Common myeloid progenitor, CD34-positive (primary cell): ENCODE measurements at regions not wholly inside any gene's neighbourhood (a gene's known extent, or its start where the extent isn't known, plus 50 kb on each side); places are given as distances from the start of the nearest gene placed in this dataset.

Experiments
- CTCF ChIA-PET: fragments of 350-600 bp; sonication (Branson Sonifier 250); formaldehyde crosslinking; loops from one replicate; lab custom pipeline; 2021; ENCODE audit warnings: antibody characterized with exemption; lab: Charles Lee
- POLR2A ChIA-PET: fragments of 350-600 bp; sonication (Branson Sonifier 250); formaldehyde crosslinking; loops from one replicate; lab custom pipeline; 2021; ENCODE audit warnings: antibody characterized with exemption; lab: Charles Lee
- DNase-seq, 3 donors: peaks; one replicate each; pipeline versions ENCODE4 v3.0.0 to v3.0.0-alpha.2; 2013
- H3K27ac ChIP-seq, 2 experiments: 1 replicate in 1 of 2; 2 replicates in 1 of 2; pipeline ENCODE4 v1.7.0; 2013; ENCODE audit warnings: inconsistent platforms in 2 of 2, low read length in 2 of 2, mild to moderate bottlenecking in 2 of 2, low read depth in 1 of 2, moderate library complexity in 1 of 2; ENCODE audit not compliant: severe bottlenecking in 2 of 2, insufficient read depth in 1 of 2, poor library complexity in 1 of 2
- H3K27me3 ChIP-seq, 5 experiments: replicated peaks in 2 of 5; 1 replicate in 3 of 5; 2 replicates in 2 of 5; pipeline versions ENCODE4 v1.6.1 to v1.7.0; 2013; ENCODE audit warnings: low read length in 4 of 5, mild to moderate bottlenecking in 2 of 5, moderate library complexity in 2 of 5, inconsistent platforms in 1 of 5; ENCODE audit not compliant: insufficient read depth in 5 of 5, control insufficient read depth in 4 of 5
- H3K36me3 ChIP-seq, 4 experiments: 1 replicate in 2 of 4; 2 replicates in 2 of 4; pipeline versions ENCODE4 v1.6.1 to v1.7.0; 2013; ENCODE audit warnings: low read length in 3 of 4, control low read depth in 1 of 4, mild to moderate bottlenecking in 1 of 4; ENCODE audit not compliant: control insufficient read depth in 4 of 4, insufficient read depth in 4 of 4
- H3K4me1 ChIP-seq, 4 experiments: 1 replicate in 3 of 4; 2 replicates in 1 of 4; pipeline versions ENCODE4 v1.6.1 to v1.7.1; 2013; ENCODE audit warnings: low read length in 3 of 4, mild to moderate bottlenecking in 3 of 4, control low read depth in 1 of 4, inconsistent platforms in 1 of 4, moderate library complexity in 1 of 4; ENCODE audit not compliant: control insufficient read depth in 4 of 4, insufficient read depth in 4 of 4; ENCODE audit errors: control extremely low read depth in 1 of 4
- H3K4me3 ChIP-seq, 7 experiments: 1 replicate in 4 of 7; 2 replicates in 3 of 7; pipeline versions ENCODE4 v1.5.1 to v1.7.0; 2013; ENCODE audit warnings: mild to moderate bottlenecking in 7 of 7, low read length in 6 of 7, moderate library complexity in 6 of 7, inconsistent platforms in 2 of 7, low read depth in 2 of 7, control low read depth in 1 of 7; ENCODE audit not compliant: insufficient read depth in 4 of 7, control insufficient read depth in 1 of 7; ENCODE audit errors: extremely low read depth in 1 of 7
- H3K9me3 ChIP-seq, 5 experiments: 1 replicate in 4 of 5; 2 replicates in 1 of 5; pipeline versions ENCODE4 v1.6.1 to v1.7.1; 2013; ENCODE audit warnings: low read length in 4 of 5, mild to moderate bottlenecking in 2 of 5, inconsistent platforms in 1 of 5, low read depth in 1 of 5, moderate library complexity in 1 of 5; ENCODE audit not compliant: control insufficient read depth in 4 of 5, insufficient read depth in 2 of 5; ENCODE audit errors: control extremely low read depth in 1 of 5
- WGBS: methylation state at CpG from one replicate; pipeline ENCODE4 v1.1.5; 2013; ENCODE audit not compliant: insufficient coverage; 5-methylcytosine and 5-hydroxymethylcytosine counted together

- WGBS = 100% methylated on average over 3 of the region's 4 CpGs
- ChIA-PET CTCF (no interaction called here), POLR2A (no interaction called here)
Observed at GRCh38 chr7:25402532-25402931, 174.2 kb upstream of the NPVF start.

GRCh38 chr7:25405736-25406135, 177.4 kb upstream of the NPVF start:
- Histone ChIP-seq H3K36me3 (no peaks in the 10 kb centered on the region), H3K4me1 (no peaks in the 10 kb centered on the region), H3K4me3 (no peak overlapping the region), H3K9me3 (no peaks in the 10 kb centered on the region), H3K27ac (no peak overlapping the region), H3K27me3 (peaks cover 0 to 5% (median 0%) of the 10 kb centered on the region in 5 experiments)
- 96% methylated on average over 2 of the region's 5 CpGs for WGBS
- no peak for DNase-seq
- POLR2A ChIA-PET = no interaction called here
- CTCF ChIA-PET = no interaction called here

More at GRCh38 chr7:25402532-25402931, 174.2 kb upstream of the NPVF start:
- Histone ChIP-seq H3K9me3 (no peaks in the 10 kb centered on the region), H3K27ac (no peak overlapping the region), H3K4me1 (no peaks in the 10 kb centered on the region), H3K36me3 (no peaks in the 10 kb centered on the region), H3K4me3 (no peak overlapping the region), H3K27me3 (peaks cover 0 to 5% (median 0%) of the 10 kb centered on the region in 5 experiments)
- no peak for DNase-seq

GRCh38 chr7:25407053-25407452, 178.8 kb upstream of the NPVF start:
- H3K27me3 ChIP-seq = no peaks in the 10 kb centered on the region
- no peaks in the 10 kb centered on the region for H3K4me1 ChIP-seq
- DNase-seq = no peak
- ChIA-PET POLR2A (no interaction called here), CTCF (interaction anchor here (1.3 kb wide), 1 partner anchor 10 kb away, joined by 3 read pairs; no protein-coding TSS in a partner anchor)
- no peak overlapping the region for H3K4me3 ChIP-seq
- no peak overlapping the region for H3K27ac ChIP-seq
- no peaks in the 10 kb centered on the region for H3K36me3 ChIP-seq
- no peaks in the 10 kb centered on the region for H3K9me3 ChIP-seq

- Histone ChIP-seq H3K4me1 (no peaks in the 10 kb centered on the region), H3K36me3 (no peaks in the 10 kb centered on the region), H3K27ac (no peak overlapping the region), H3K4me3 (no peak overlapping the region), H3K27me3 (no peaks in the 10 kb centered on the region), H3K9me3 (no peaks in the 10 kb centered on the region)
- no peak for DNase-seq
- ChIA-PET POLR2A (no interaction called here), CTCF (no interaction called here)
- WGBS = 88% methylated on average over 8 of the region's 9 CpGs
Observed at GRCh38 chr7:25408012-25408687, 179.9 kb upstream of the NPVF start.

GRCh38 chr7:25408876-25409275, 180.6 kb upstream of the NPVF start:
- Histone ChIP-seq H3K36me3 (no peaks in the 10 kb centered on the region), H3K27me3 (no peaks in the 10 kb centered on the region), H3K4me1 (no peaks in the 10 kb centered on the region), H3K27ac (no peak overlapping the region), H3K4me3 (no peak overlapping the region), H3K9me3 (no peaks in the 10 kb centered on the region)
- WGBS = 93% methylated on average over 6 of the region's 6 CpGs
- CTCF ChIA-PET = no interaction called here
- DNase-seq = no peak
- POLR2A ChIA-PET = no interaction called here

- no peaks in the 10 kb centered on the region for H3K9me3 ChIP-seq
- DNase-seq = no peak
- CTCF ChIA-PET = no interaction called here
- WGBS = 99% methylated on average over 5 of the region's 6 CpGs
- H3K4me1 ChIP-seq = no peaks in the 10 kb centered on the region
- no peaks in the 10 kb centered on the region for H3K27me3 ChIP-seq
- POLR2A ChIA-PET = no interaction called here
- no peak overlapping the region for H3K4me3 ChIP-seq
- no peaks in the 10 kb centered on the region for H3K36me3 ChIP-seq
- H3K27ac ChIP-seq = no peak overlapping the region
Observed at GRCh38 chr7:25409897-25410636, 181.8 kb upstream of the NPVF start.

GRCh38 chr7:25420771-25421170, 192.5 kb upstream of the NPVF start:
- Histone ChIP-seq H3K27me3 (peaks cover 0 to 4% (median 0%) of the 10 kb centered on the region in 5 experiments), H3K36me3 (no peaks in the 10 kb centered on the region), H3K27ac (no peak overlapping the region), H3K9me3 (no peaks in the 10 kb centered on the region), H3K4me1 (no peaks in the 10 kb centered on the region), H3K4me3 (no peak overlapping the region)
- DNase-seq = no peak
- POLR2A ChIA-PET = no interaction called here
- WGBS = 100% methylated on average over 2 of the region's 3 CpGs
- CTCF ChIA-PET = interaction anchor here (0.8 kb wide), 1 partner anchor 26 kb away, joined by 3 read pairs; no protein-coding TSS in a partner anchor
